ENCODE measurements at regions not wholly inside any gene's neighbourhood (a gene's known extent, or its start where the extent isn't known, plus 50 kb on each side); places are given as distances from the start of the nearest gene placed in this dataset.

DNA sequence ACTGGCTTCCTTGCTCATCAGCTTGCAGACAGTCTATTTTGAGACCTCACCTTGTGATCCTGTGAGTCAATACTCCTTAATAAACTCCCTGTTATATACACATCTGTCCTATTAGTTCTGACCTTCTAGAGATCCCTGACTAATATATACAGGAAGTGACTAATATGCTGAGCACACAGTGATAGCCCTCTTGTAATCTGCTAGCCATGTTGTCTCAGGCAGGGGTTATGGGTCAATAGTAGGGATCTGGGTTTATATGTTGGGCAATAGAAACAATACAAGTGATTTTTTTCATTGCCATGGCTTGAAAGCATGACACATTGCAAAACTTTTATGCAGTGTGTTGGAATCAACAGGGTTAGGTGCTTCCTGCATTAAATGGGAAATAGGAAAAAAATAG, 562.2 kb downstream of the GALC start:
- Mint-ChIP-seq H3K4me1 (ENCODE audit: unreplicated experiment) (peaks cover 11% of the 10 kb centered on the region), H3K36me3 (ENCODE audit: low read depth, unreplicated experiment) (no peaks in the 10 kb centered on the region), H3K27ac (ENCODE audit: unreplicated experiment) (no peak overlapping the region), H3K4me3 (ENCODE audit: unreplicated experiment) (no peak overlapping the region), H3K9me3 (ENCODE audit: unreplicated experiment) (no peaks in the 10 kb centered on the region), H3K27me3 (ENCODE audit: unreplicated experiment) (no peaks in the 10 kb centered on the region)
- TF ChIP-seq, protein P1, sequence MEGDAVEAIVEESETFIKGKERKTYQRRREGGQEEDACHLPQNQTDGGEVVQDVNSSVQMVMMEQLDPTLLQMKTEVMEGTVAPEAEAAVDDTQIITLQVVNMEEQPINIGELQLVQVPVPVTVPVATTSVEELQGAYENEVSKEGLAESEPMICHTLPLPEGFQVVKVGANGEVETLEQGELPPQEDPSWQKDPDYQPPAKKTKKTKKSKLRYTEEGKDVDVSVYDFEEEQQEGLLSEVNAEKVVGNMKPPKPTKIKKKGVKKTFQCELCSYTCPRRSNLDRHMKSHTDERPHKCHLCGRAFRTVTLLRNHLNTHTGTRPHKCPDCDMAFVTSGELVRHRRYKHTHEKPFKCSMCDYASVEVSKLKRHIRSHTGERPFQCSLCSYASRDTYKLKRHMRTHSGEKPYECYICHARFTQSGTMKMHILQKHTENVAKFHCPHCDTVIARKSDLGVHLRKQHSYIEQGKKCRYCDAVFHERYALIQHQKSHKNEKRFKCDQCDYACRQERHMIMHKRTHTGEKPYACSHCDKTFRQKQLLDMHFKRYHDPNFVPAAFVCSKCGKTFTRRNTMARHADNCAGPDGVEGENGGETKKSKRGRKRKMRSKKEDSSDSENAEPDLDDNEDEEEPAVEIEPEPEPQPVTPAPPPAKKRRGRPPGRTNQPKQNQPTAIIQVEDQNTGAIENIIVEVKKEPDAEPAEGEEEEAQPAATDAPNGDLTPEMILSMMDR (IDR thresholded peaks at IDR 0.05; ENCODE audit: unreplicated experiment): no peak
- no peak for DNase-seq (ENCODE audit: low spot score)

DNA sequence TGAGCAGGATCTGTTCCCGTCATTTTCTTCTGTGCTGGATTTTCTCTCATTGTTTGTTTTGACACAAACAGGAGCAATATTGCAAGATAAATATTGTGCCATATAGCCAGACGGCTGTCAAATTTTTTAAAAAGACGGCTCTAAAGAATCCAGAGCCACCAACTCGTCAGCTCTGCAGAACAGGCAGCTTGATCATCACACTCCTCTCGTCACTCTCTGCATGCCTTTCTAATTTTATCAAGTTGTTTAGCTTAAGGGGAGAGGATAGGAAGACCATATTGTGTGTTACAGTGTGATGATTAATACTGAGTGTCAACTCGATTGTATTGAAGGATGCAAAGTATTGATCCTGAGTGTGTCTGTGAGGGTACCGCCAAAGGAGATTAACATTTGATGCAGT, 562.8 kb downstream of the GALC start:
- no peaks in the 10 kb centered on the region for H3K36me3 Mint-ChIP-seq (ENCODE audit: low read depth, unreplicated experiment)
- no peak for DNase-seq (ENCODE audit: low spot score)
- H3K9me3 Mint-ChIP-seq (ENCODE audit: unreplicated experiment): no peaks in the 10 kb centered on the region
- peaks cover 11% of the 10 kb centered on the region for H3K4me1 Mint-ChIP-seq (ENCODE audit: unreplicated experiment)
- TF ChIP-seq, protein P1 (IDR thresholded peaks at IDR 0.05; ENCODE audit: unreplicated experiment): no peak
- H3K27me3 Mint-ChIP-seq (ENCODE audit: unreplicated experiment): no peaks in the 10 kb centered on the region
- no peak overlapping the region for H3K4me3 Mint-ChIP-seq (ENCODE audit: unreplicated experiment)
- no peak overlapping the region for H3K27ac Mint-ChIP-seq (ENCODE audit: unreplicated experiment)

DNA sequence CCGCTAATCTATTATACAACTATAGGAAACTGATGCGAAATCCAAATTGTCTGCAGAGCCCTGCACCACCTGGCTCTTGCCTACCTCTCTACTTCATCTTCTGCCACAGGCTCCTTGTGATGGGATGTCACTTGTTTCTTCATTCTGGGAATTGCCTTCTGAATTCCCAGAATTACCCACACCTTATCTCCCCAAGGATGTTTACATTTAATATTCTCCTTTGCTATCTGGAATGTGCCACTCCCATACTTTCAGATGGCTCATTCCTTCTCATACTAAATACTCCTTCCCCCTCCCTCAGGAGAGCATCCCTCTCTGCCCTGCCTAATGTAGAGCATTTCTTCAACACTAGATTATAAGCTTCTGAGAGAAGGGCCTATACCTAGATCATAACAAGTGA, 573.1 kb downstream of the GALC start:
- TF ChIP-seq, protein P1 (IDR thresholded peaks at IDR 0.05; ENCODE audit: unreplicated experiment): no peak
- peaks cover 14% of the 10 kb centered on the region for H3K9me3 Mint-ChIP-seq (ENCODE audit: unreplicated experiment)
- H3K27ac Mint-ChIP-seq (ENCODE audit: unreplicated experiment): no peak overlapping the region
- peaks cover 1% of the 10 kb centered on the region for H3K27me3 Mint-ChIP-seq (ENCODE audit: unreplicated experiment)
- no peak overlapping the region for H3K4me3 Mint-ChIP-seq (ENCODE audit: unreplicated experiment)
- no peaks in the 10 kb centered on the region for H3K4me1 Mint-ChIP-seq (ENCODE audit: unreplicated experiment)
- DNase-seq (ENCODE audit: low spot score): no peak
- H3K36me3 Mint-ChIP-seq (ENCODE audit: low read depth, unreplicated experiment): no peaks in the 10 kb centered on the region

DNA sequence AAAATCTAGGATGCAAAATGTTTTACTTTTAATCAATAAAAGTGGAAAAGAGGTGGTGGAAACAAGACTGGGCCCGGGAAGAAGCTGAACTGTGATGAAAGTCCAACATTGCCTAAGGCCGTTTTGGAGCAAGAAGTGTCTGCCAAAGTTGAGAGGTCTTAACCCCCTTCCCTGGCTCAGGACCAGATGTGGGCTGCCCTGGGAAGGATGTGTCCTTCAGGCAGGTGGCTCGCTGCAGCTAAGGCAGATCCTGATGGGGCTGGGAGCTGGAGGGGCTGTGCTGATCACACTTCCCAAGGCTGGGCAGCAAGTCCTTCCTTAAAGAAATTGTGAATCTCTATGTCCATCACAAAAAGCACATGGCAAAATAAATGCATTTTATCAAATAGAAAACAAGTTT, 581.6 kb downstream of the GALC start:
- Mint-ChIP-seq H3K36me3 (ENCODE audit: low read depth, unreplicated experiment) (no peaks in the 10 kb centered on the region), H3K4me3 (ENCODE audit: unreplicated experiment) (no peak overlapping the region), H3K4me1 (ENCODE audit: unreplicated experiment) (no peaks in the 10 kb centered on the region), H3K27me3 (ENCODE audit: unreplicated experiment) (no peaks in the 10 kb centered on the region), H3K9me3 (ENCODE audit: unreplicated experiment) (peaks cover 1% of the 10 kb centered on the region), H3K27ac (ENCODE audit: unreplicated experiment) (no peak overlapping the region)
- DNase-seq (ENCODE audit: low spot score): no peak
- TF ChIP-seq, protein P1 (IDR thresholded peaks at IDR 0.05; ENCODE audit: unreplicated experiment): no peak

DNA sequence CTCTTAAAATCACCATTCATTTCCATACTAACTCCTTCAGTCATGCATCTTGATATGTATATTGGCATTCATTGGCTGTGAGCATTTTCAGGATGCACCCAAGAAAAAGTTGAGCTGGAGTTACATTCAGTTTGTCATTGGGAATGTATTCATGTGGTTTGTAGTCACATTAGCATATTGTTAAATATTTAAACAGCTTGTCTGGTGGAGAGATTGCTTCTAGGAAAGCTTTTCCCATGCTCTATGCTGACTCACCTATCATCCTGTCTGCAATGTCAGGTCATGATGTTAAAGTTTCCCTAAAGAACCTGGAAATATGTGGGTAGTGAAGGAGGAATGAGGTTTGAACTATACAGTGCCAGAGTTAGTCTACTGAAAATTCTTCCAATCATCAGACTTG, 583.6 kb downstream of the GALC start:
- Mint-ChIP-seq H3K36me3 (ENCODE audit: low read depth, unreplicated experiment) (no peaks in the 10 kb centered on the region), H3K4me1 (ENCODE audit: unreplicated experiment) (no peaks in the 10 kb centered on the region), H3K27ac (ENCODE audit: unreplicated experiment) (no peak overlapping the region), H3K9me3 (ENCODE audit: unreplicated experiment) (no peaks in the 10 kb centered on the region), H3K4me3 (ENCODE audit: unreplicated experiment) (no peak overlapping the region), H3K27me3 (ENCODE audit: unreplicated experiment) (no peaks in the 10 kb centered on the region)
- TF ChIP-seq, protein P1 (IDR thresholded peaks at IDR 0.05; ENCODE audit: unreplicated experiment): no peak
- no peak for DNase-seq (ENCODE audit: low spot score)
